ENCODE measurements at regions not wholly inside any gene's neighbourhood (a gene's known extent, or its start where the extent isn't known, plus 50 kb on each side); places are given as distances from the start of the nearest gene placed in this dataset.
"Not testable (repeated sequence)": the region's sequence is repeated elsewhere in the genome, so short reads cannot be mapped to it uniquely, and the experiment has no call there.

- DNase-seq (no peak), ATAC-seq (no peak)
- no peaks in the 10 kb centered on the region for H3K36me3 ChIP-seq
- H3K9me3 ChIP-seq, result no peaks in the 10 kb centered on the region
- TF ChIP-seq, protein P1, sequence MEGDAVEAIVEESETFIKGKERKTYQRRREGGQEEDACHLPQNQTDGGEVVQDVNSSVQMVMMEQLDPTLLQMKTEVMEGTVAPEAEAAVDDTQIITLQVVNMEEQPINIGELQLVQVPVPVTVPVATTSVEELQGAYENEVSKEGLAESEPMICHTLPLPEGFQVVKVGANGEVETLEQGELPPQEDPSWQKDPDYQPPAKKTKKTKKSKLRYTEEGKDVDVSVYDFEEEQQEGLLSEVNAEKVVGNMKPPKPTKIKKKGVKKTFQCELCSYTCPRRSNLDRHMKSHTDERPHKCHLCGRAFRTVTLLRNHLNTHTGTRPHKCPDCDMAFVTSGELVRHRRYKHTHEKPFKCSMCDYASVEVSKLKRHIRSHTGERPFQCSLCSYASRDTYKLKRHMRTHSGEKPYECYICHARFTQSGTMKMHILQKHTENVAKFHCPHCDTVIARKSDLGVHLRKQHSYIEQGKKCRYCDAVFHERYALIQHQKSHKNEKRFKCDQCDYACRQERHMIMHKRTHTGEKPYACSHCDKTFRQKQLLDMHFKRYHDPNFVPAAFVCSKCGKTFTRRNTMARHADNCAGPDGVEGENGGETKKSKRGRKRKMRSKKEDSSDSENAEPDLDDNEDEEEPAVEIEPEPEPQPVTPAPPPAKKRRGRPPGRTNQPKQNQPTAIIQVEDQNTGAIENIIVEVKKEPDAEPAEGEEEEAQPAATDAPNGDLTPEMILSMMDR (IDR thresholded peaks at IDR 0.05), result no peak
- no peak for TF ChIP-seq POLR2A (IDR thresholded peaks at IDR 0.05)
- intact Hi-C loops (cut with DNase I), result loop anchor here in 5 of 10 donors (2.0 to 10.0 kb wide), 3 partner anchors 76 to 78 kb away; partner anchors contain the start of genes SOWAHC (in 5 of the 5) and SEPTIN10 (in 4 of the 5)
- no peaks in the 10 kb centered on the region for H3K27me3 ChIP-seq
- no peak overlapping the region for H3K4me3 ChIP-seq
- H3K27ac ChIP-seq, result peak overlapping the region; percentile 75 to 92 (median 84)
- WGBS, 4 donors, result 42 to 51% (median 43%) methylated on average over 6 of the region's 6 CpGs
- peaks cover 0 to 32% (median 16%) of the 10 kb centered on the region in 12 donors for H3K4me1 ChIP-seq
These were observed 76.3 kb downstream of the SOWAHC start for GRCh38 chr2:109690457-109690821.

GRCh38 chr2:109690822-109691541, 76.8 kb downstream of the SOWAHC start:
- no peak overlapping the region for H3K4me3 ChIP-seq
- no peaks in the 10 kb centered on the region for H3K9me3 ChIP-seq
- ATAC-seq, result peak; percentile 86 to 91 (median 90)
- peak in 1 of 2 donors; percentile 26 for TF ChIP-seq POLR2A (IDR thresholded peaks at IDR 0.05)
- TF ChIP-seq, protein P1 (IDR thresholded peaks at IDR 0.05), result no peak
- DNase-seq, result peak in 4 of 5 donors; percentile 26 to 76 (median 52)
- no peaks in the 10 kb centered on the region for H3K27me3 ChIP-seq
- peak overlapping the region; percentile 75 to 92 (median 84) for H3K27ac ChIP-seq
- intact Hi-C loops (cut with DNase I), result loop anchor here in 5 of 10 donors (2.0 to 10.0 kb wide), 3 partner anchors 76 to 79 kb away; partner anchors contain the start of genes SOWAHC (in 5 of the 5) and SEPTIN10 (in 4 of the 5)
- no peaks in the 10 kb centered on the region for H3K36me3 ChIP-seq
- peaks cover 0 to 31% (median 16%) of the 10 kb centered on the region in 12 donors for H3K4me1 ChIP-seq
- 35 to 48% (median 42%) methylated on average over 7 of the region's 7 CpGs for WGBS, 4 donors

- TF ChIP-seq, protein P1 (IDR thresholded peaks at IDR 0.05), result no peak
- no peak for TF ChIP-seq POLR2A (IDR thresholded peaks at IDR 0.05)
- intact Hi-C loops (cut with DNase I), result loop anchor here in 4 of 10 donors (5.0 to 10.0 kb wide), 2 partner anchors 77 to 80 kb away; partner anchors contain the start of genes SEPTIN10 (in 4 of the 4) and SOWAHC (in 4 of the 4)
- ATAC-seq (peak in 3 of 4 donors; percentile 19 to 45 (median 21)), DNase-seq (no peak)
- H3K4me1 ChIP-seq, result peaks cover 0 to 31% (median 16%) of the 10 kb centered on the region in 12 donors
- peaks cover 0 to 3% (median 0%) of the 10 kb centered on the region in 12 donors for H3K9me3 ChIP-seq
- 62 to 69% (median 66%) methylated on average over 15 of the region's 15 CpGs for WGBS, 4 donors
- no peak overlapping the region for H3K4me3 ChIP-seq
- no peaks in the 10 kb centered on the region for H3K36me3 ChIP-seq
- H3K27ac ChIP-seq, result peak overlapping the region in 11 of 12 donors; percentile 75 to 92 (median 84)
- H3K27me3 ChIP-seq, result no peaks in the 10 kb centered on the region
These were observed 78.0 kb downstream of the SOWAHC start for GRCh38 chr2:109692013-109692743.

GRCh38 chr2:109692831-109693230, 78.7 kb downstream of the SOWAHC start:
- H3K4me3 ChIP-seq, DNase-seq, H3K36me3 ChIP-seq, H3K9me3 ChIP-seq, H3K27me3 ChIP-seq, ATAC-seq: not testable (repeated sequence)
- WGBS, 4 donors, result 75 to 86% (median 82%) methylated on average over 9 of the region's 9 CpGs
- peak overlapping the region in 3 of 12 donors; percentile 84 to 89 (median 86) for H3K27ac ChIP-seq
- intact Hi-C loops (cut with DNase I), result loop anchor here in 4 of 10 donors (5.0 to 10.0 kb wide), 2 partner anchors 78 to 81 kb away; partner anchors contain the start of genes SEPTIN10 (in 4 of the 4) and SOWAHC (in 4 of the 4)
- H3K4me1 ChIP-seq, result peaks cover 0 to 31% (median 16%) of the 10 kb centered on the region in 12 donors

DNA sequence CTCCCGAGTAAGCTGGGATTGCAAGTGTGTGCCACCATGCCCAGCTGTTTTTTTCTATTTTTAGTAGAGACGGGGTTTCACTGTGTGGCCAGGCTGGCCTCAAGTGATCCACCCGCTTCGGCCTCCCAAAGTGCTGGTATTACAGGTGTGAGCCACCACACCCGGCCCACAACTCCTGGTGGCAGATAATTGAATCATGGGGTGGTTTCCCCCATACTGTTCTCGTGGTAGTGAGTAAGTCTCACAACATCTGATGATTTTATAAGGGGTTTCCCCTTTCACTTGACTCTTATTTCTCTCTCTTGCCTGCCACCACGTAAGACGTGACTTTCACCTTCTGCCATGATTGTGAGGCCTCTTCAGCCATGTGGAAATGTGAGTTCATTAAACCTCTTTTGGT, 79.1 kb downstream of the SOWAHC start:
- intact Hi-C loops (cut with DNase I), result loop anchor here in 4 of 10 donors (5.0 to 10.0 kb wide), 2 partner anchors 78 to 81 kb away; partner anchors contain the start of genes SEPTIN10 (in 4 of the 4) and SOWAHC (in 4 of the 4)
- peak overlapping the region in 1 of 12 donors; percentile 86 for H3K27ac ChIP-seq
- ATAC-seq, DNase-seq, H3K36me3 ChIP-seq, H3K9me3 ChIP-seq, H3K4me3 ChIP-seq, H3K27me3 ChIP-seq: not testable (repeated sequence)
- 91 to 95% (median 93%) methylated on average over 8 of the region's 8 CpGs for WGBS, 4 donors
- H3K4me1 ChIP-seq, result peaks cover 0 to 31% (median 16%) of the 10 kb centered on the region in 12 donors
